ENCODE measurements at regions not wholly inside any gene's neighbourhood (a gene's known extent, or its start where the extent isn't known, plus 50 kb on each side); places are given as distances from the start of the nearest gene placed in this dataset.

GRCh38 chr4:81912376-81913030 lies 440.8 kb upstream of the RASGEF1B start:
- TF ChIP-seq SIN3A (IDR thresholded peaks at IDR 0.05; ENCODE audit: borderline replicate concordance, insufficient read depth, low read length) (no peak), POLR2AphosphoS5 (IDR thresholded peaks at IDR 0.05; ENCODE audit: low read depth, low read length) (no peak)
